ENCODE measurements at regions not wholly inside any gene's neighbourhood (a gene's known extent, or its start where the extent isn't known, plus 50 kb on each side); places are given as distances from the start of the nearest gene placed in this dataset.

DNA sequence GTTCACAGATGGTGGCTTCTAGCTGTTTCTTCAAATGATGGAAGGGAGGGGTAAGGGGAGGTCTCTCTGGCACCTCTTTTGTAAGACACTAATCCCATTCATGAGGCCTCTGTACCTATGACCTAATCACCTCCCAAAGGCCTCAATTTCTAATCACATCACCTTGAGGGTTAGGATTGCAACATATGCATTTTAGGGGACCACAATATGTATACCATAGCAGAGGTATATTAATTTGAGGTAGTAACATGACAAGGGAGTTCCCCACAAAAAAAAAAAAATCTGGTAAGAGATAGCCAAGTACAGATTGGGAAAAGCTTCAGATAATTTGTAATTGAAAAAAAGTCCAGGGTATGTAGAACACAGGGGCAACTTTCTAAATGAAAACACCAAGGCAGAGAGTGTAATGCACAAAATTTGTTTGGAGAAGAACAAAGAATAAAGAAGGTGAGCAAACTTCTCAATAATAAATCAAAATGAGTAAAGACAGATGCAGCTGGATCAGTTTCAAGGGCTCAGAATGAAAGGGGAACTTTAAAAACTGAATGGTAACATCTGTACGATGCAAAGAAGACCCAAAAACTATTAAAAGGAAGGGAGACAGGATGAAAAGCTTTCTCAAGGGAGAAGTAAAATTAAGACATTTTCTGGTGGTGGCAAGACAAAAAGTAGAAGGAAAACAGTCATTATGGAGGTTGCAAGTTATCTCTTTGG lies 125.5 kb upstream of the DCN start:
- Histone ChIP-seq H3K9me2 (replicated peaks; ENCODE audit: insufficient read depth, low read length) (no peaks in the 10 kb centered on the region), H3K4me3 (ENCODE audit: insufficient read depth, low read length, poor library complexity, severe bottlenecking) (no peak overlapping the region), H3K36me3 (ENCODE audit: low read length) (no peaks in the 10 kb centered on the region), H3K27ac (ENCODE audit: low read depth, low read length) (no peak overlapping the region), H3K4me2 (ENCODE audit: low read depth, low read length, poor library complexity, severe bottlenecking) (no peak overlapping the region), H3K79me2 (ENCODE audit: insufficient read depth, low read length) (no peaks in the 10 kb centered on the region), H2AFZ (ENCODE audit: low read depth, low read length, severe bottlenecking) (no peak overlapping the region), H4K20me1 (ENCODE audit: low read depth, low read length) (no peaks in the 10 kb centered on the region), H3K27me3 (ENCODE audit: low read length) (no peaks in the 10 kb centered on the region), H3K9ac (ENCODE audit: low read length) (no peak overlapping the region), H3K9me3 (ENCODE audit: insufficient read depth, low read length) (no peaks in the 10 kb centered on the region), H3F3A (ENCODE audit: insufficient read depth) (no peaks in the 10 kb centered on the region)
- TF ChIP-seq CTCF (IDR thresholded peaks at IDR 0.05; ENCODE audit: insufficient read depth, low read length, poor library complexity, severe bottlenecking) (no peak), EZH2phosphoT487 (conservative IDR thresholded peaks at IDR 0.05; ENCODE audit: low read length) (no peak)

DNA sequence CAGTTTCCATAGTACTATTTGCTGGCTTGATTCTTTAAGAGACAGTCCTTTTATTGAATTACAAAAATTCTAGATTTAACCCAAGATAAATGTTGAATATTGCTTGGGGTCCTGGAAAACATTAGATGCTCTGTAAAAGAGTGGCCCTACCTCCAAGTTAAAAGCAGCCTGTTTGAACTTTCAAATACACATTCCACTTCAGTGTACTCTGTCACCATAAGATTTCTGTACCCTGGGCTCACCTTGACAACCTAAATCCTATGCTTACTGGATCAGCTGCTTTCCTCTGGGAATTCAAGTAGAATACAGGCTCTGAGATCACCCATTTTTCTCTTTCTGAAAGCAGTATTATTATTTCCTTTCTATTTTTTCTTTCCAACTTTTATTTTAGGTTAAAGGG lies 107.7 kb upstream of the DCN start:
- TF ChIP-seq CTCF (IDR thresholded peaks at IDR 0.05; ENCODE audit: insufficient read depth, low read length, poor library complexity, severe bottlenecking) (no peak), EZH2phosphoT487 (conservative IDR thresholded peaks at IDR 0.05; ENCODE audit: low read length) (no peak)
- no peaks in the 10 kb centered on the region for H3K79me2 ChIP-seq (ENCODE audit: insufficient read depth, low read length)
- H4K20me1 ChIP-seq (ENCODE audit: low read depth, low read length) = no peaks in the 10 kb centered on the region
- no peak overlapping the region for H3K27ac ChIP-seq (ENCODE audit: low read depth, low read length)
- no peak overlapping the region for H3K4me2 ChIP-seq (ENCODE audit: low read depth, low read length, poor library complexity, severe bottlenecking)
- no peaks in the 10 kb centered on the region for H3K9me3 ChIP-seq (ENCODE audit: insufficient read depth, low read length)
- no peak overlapping the region for H2AFZ ChIP-seq (ENCODE audit: low read depth, low read length, severe bottlenecking)
- no peaks in the 10 kb centered on the region for H3F3A ChIP-seq (ENCODE audit: insufficient read depth)
- no peaks in the 10 kb centered on the region for H3K27me3 ChIP-seq (ENCODE audit: low read length)
- H3K9ac ChIP-seq (ENCODE audit: low read length) = no peak overlapping the region
- H3K9me2 ChIP-seq (replicated peaks; ENCODE audit: insufficient read depth, low read length) = no peaks in the 10 kb centered on the region
- H3K36me3 ChIP-seq (ENCODE audit: low read length) = no peaks in the 10 kb centered on the region
- no peak overlapping the region for H3K4me3 ChIP-seq (ENCODE audit: insufficient read depth, low read length, poor library complexity, severe bottlenecking)

DNA sequence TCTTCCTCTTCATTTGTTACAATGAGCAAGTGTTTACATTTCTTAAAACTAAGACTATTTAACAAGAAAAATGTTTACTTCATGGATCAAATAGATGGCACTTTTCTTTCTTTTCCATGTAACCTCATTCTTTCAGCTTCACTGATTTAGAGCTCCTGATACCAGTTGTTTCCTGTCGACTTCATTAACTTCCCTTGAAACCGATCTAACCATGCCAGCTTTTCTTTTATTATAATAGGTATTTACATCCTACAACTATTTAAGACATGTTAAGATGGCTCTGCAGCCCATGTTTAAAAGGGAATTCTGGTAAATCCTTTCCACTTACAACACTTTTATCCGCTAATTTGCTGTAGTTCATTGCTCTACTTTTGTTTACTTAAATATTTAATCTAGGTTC lies 107.3 kb upstream of the DCN start:
- Histone ChIP-seq H3K9me2 (replicated peaks; ENCODE audit: insufficient read depth, low read length) (no peaks in the 10 kb centered on the region), H3K4me3 (ENCODE audit: insufficient read depth, low read length, poor library complexity, severe bottlenecking) (no peak overlapping the region), H3K27me3 (ENCODE audit: low read length) (no peaks in the 10 kb centered on the region), H3K79me2 (ENCODE audit: insufficient read depth, low read length) (no peaks in the 10 kb centered on the region), H3F3A (ENCODE audit: insufficient read depth) (no peaks in the 10 kb centered on the region), H3K36me3 (ENCODE audit: low read length) (no peaks in the 10 kb centered on the region), H4K20me1 (ENCODE audit: low read depth, low read length) (no peaks in the 10 kb centered on the region), H3K4me2 (ENCODE audit: low read depth, low read length, poor library complexity, severe bottlenecking) (no peak overlapping the region), H3K9ac (ENCODE audit: low read length) (no peak overlapping the region), H3K27ac (ENCODE audit: low read depth, low read length) (no peak overlapping the region), H3K9me3 (ENCODE audit: insufficient read depth, low read length) (no peaks in the 10 kb centered on the region), H2AFZ (ENCODE audit: low read depth, low read length, severe bottlenecking) (no peak overlapping the region)
- TF ChIP-seq CTCF (IDR thresholded peaks at IDR 0.05; ENCODE audit: insufficient read depth, low read length, poor library complexity, severe bottlenecking) (no peak), EZH2phosphoT487 (conservative IDR thresholded peaks at IDR 0.05; ENCODE audit: low read length) (no peak)

Data from SU-DHL-6 (cell line).